H1 (cell line): ENCODE measurements at regions not wholly inside any gene's neighbourhood (a gene's known extent, or its start where the extent isn't known, plus 50 kb on each side); places are given as distances from the start of the nearest gene placed in this dataset.

ENCODE experiments used
- POLR2A ChIP-seq, 2 experiments: IDR thresholded peaks; 1 replicate in 1 of 2; 2 replicates in 1 of 2; pipeline ENCODE4 v1.6.1; 2011; ENCODE audit warnings: low read depth in 2 of 2, low read length in 2 of 2, mild to moderate bottlenecking in 2 of 2; ENCODE audit errors: control extremely low read depth in 1 of 2
- TCF12 ChIP-seq: IDR thresholded peaks from 2 replicates; pipeline ENCODE4 v1.6.1; 2011; ENCODE audit warnings: low read depth, mild to moderate bottlenecking, low read length

DNA sequence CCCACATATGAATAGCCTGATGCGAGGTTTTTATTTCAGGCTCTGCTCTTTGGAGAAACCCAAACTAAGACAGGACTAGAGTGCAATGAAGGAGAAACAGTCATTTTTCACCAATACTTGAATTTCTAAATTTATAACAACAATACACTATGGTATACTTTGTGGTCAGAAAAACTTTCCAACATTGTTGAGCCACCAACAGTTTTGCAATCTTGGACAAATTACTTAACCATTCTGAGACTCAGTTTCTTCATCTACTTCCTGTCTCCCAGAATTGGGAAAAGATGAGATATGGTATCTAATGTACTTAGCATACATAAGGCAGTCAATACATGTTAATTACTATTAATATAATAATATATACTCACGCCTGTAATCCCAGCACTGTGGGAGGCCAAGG is 519.8 kb upstream of the PLXNA2 start (continued):
- TF ChIP-seq TCF12: no peak
- TF ChIP-seq POLR2A (IDR thresholded peaks at IDR 0.05; ENCODE audit: control extremely low read depth in 1 of 2, low read depth in 2 of 2, low read length in 2 of 2): no peak
